Fibroblast of skin of scalp (primary cell): ENCODE measurements at regions not wholly inside any gene's neighbourhood (a gene's known extent, or its start where the extent isn't known, plus 50 kb on each side); places are given as distances from the start of the nearest gene placed in this dataset.

Experiments
- DNase-seq: peaks from one replicate; pipeline ENCODE4 v3.0.0-alpha.2; 2013

DNA sequence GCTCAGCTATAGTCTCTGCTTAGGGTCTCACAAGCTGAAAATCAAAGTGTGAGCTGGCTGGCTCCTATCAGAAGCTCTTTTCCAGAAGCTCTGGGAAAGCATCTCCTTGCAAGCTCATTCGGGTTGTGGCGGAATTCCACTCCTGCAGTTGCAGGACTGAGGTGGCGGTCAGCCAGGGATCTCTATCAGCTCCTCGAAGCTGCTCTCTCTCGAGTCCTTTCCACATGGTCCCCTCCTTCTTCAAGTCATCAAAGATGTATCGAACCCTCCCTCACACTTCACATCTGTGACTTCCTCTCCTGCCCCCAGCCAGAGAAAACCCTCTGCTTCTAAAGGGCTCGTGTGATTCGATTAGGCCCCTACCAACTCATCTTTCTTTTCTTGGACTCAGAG lies 141.7 kb downstream of the ZFP36L2 start:
- DNase-seq: peak; percentile 73

DNA sequence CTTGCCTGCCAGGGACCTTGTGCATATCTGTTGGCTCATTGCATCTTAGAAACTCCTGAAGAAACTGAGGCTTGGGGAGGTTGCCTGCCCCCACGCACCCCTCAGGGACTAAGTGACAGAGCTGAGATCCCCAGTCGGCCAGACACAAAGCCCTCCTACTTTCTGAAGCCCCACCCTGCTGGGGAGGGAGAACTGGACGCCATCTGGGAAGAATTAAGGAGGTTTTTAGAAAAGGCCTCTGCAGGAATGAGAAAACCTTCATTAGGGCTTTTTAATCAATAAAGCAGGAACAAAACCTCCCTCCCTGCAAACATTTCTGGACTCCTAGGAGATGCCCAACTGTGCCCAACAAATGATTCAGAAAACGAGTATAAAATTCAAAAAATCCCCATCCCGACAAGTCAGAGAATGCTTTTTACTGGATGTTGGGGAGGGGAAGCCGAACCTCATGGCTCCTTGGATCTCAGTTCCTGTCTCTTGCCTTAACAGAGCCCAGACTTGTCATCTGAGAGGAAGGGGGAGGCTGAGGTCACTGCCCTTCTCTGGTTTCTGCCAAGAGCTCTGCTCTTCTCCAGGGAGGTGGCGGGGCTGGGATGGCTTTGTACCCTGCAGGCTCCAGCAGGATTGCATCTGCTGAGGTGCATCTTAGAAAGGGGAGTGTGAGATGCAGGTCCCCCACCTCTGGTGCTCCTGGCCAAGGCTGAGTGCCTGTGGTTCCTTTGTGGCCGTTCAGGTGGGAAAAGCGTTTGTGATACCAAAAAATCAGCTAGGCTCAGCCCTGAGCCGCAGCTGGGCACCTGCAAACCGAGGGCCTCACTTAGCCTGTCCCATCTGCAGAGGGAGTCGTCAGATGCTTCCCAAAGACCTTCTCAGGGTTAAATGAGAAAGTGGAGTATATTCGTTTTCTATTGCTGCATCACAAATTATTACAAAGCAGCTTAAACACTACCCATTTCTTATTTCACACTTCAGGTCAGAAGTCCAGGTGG lies 142.4 kb downstream of the ZFP36L2 start:
- DNase-seq: peak; percentile 89

DNA sequence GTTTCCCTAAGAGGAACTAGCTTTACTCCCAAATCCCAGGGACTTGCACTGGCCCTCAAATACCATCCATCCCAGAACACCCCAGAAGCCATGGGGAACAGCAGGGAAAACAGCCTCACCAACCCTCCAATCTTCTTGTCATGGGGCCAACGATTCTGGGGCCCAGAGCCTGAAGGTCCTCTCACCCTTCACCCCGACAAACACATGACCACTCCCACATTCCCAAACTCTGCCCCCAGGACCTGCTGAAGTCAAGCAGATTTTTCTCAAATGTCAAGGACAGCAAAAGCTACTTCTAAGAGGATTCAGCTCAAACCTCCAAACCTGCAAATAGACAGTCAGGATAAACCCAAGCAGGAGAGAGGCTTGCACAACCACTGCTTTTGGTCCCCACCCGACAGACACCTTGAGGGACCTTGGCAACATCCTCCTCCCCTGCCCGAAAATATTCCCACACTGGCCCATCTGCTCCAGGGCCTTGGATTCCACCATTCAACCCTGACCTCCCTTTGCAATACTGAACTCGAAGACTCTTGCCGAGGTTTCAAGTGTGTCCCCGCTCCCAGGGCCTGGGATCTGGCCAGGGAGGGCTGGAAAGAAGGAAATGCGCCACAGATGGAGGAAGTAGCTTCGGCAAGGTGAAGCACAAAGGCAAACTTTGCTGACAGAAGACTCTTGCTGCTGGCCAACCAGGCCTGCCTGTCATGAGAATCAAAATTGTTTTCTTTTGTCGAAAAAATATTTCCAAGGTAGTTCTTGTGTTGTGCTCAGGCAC lies 143.3 kb downstream of the ZFP36L2 start:
- DNase-seq: no peak

DNA sequence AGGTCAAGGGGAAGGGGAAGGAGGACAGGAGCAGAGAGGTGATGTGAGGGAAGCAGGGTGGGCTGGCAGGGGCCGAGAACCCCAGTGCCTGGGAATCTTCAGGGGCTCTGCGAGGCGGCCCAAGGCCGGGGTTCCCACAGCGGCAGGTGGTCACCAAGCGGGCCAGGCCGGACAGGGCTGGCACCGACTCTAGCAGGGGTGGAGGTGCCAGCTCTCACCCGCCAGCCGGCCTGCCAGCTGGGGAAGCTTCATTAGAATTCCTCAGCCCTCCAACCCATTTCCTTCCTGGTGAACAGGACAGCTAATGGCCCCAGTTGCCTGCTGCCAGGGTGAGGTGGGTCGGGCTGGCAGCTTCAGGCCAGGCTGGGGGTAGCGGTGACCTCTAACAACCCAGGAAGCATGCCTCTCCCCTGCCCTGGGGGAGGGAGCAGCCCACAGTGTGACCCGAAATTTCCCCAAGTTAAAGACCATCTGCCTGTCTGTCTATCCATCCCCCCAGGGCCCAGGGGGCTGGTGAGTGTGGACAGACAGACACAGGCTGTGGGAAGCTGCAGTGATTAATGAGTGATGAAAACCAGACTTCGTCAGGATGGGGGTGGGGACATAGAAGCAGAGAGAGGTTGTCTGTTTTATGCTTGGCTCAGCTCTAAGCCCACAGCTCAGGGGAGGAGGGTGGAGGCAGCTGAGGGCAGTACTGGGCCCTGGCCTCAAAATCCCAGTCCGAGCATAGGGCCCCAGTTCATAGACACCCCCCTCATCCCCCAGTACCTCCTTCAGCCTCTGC lies 144.1 kb downstream of the ZFP36L2 start:
- DNase-seq: peak; percentile 95

DNA sequence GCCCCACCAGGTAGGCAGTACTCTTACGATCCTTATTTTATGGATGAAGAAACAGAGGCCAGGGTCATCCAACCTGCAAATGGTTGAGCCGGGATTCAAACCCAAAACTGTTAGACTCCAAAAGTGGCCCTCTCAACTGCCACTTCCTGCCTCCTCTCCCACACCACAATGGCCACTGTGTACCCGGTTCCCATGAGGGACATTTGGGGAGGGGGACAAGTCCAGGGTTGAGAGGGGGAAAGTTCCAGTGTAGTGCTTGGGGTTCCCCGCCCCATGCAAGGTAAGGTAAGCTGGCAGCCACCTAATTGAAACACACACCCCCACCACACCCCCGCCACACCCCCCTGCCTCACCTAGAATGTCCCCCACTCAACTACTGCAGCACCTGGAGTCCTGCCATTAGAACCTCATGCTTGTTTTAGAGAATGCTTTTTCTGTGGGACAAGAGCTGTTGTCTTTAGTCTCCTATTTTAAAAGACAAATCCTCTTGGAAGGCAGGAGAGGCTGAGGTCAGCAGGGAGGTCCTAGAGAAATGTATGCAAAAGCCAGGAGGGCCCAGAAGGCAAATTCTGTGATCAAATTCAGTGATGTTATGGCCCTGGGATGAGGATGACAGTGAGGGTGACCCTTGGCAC lies 145.2 kb downstream of the ZFP36L2 start:
- no peak for DNase-seq

DNA sequence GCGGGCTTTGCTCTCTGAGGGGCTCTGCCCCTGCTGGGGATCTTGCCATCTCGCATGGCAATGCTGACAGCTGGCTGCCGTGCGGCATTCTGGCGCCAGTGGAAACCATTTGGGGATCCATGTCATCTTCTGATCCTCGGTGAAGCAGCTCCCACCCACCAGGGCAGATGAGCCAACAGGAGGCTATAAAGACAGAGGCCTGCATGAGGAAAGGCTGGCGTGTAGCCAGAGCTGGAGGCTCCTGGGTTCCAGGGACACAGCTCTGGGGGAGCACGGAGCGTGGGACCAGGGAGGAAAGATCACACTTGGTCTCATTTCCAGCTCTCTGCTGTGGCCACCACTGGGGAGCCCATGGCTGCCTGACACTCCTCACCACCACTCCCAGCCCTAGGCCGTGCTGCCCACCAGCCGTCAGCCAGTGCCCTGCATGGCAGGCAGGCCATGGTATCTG lies 145.8 kb downstream of the ZFP36L2 start:
- DNase-seq: no peak

DNA sequence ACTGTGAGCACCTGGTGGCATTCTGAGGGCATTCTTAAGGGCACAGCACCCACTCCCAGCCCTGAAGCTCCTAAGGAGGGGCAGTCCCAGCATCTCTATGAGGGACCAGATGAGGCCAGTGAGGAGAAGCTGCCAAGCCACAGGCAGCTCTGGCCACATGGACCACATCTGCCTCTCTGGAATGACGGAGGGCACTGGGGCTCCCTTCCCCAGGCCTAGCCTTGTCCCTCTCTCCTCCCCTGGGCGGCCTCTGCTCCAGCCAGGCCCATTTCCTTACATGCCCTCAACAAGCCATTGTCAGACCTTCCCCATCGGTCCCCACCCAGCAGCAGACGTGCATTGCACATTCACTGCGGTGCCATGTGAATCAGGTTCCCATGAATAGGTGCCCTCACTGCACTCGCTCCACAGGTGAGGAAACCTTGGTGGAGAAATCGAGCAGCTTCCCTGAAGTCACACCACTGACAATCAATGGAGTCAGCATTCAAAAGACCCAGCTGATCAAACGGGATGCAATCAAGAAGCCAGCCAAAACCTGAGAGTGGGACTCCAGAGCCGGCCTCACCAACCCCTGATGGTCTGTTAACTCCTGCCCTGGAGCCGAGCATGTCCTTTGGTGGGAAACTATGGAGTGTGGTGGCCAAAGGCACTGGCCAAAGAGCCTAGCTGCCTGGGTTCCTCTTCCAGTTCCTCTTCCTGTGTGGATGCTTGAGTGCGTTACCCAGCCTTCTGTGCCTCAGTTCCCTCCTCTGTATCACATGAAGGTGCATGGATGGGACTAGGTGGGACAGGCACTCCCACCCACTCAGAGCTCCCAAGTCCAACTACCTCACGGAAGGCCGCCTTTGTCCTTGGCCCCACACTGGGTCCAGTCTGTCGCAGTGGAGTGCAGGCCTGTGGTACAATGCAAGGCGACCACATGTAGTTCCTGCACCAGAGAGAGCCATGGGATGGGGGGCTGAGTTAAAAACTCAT lies 147.3 kb downstream of the ZFP36L2 start:
- peak; percentile 37 for DNase-seq

DNA sequence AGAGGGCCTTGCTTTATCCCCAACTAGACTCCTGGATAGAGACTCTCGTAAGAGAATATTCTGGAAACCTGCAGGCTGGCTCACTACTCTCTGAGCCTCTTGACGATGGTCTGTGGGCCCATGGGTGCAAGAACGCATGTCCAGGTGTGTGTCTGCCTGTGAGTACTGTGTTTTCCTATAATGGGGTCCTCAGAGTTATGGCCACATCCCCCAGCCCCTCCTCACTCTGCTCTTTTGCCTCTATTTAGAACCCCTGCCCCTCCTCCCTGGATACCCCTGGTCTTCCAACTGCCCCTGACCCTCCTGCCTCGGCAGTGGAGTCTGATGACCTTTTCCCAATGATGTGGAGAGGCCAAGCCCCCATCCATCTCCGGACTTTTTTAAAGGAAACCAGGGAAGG lies 148.1 kb downstream of the ZFP36L2 start:
- DNase-seq: no peak

DNA sequence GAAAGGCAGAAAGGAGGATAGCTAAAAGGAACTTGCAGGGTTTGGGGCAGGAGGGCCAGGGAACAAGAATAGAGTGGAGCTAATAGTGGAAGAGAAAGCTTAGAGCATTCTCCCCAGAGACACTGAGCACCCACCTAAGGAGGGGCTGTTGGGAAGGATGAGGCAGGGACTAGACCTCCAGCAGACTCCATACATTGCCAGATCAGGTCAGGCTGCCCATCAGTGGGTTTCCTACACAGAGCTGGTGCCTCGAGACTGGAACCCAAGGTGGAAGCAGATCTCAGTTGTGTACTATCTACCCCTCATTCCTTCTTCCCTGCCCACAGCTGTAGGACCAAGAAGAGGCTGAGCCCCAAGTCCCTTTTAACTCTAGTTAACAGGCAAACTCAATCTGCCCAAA lies 148.5 kb downstream of the ZFP36L2 start:
- DNase-seq: no peak

DNA sequence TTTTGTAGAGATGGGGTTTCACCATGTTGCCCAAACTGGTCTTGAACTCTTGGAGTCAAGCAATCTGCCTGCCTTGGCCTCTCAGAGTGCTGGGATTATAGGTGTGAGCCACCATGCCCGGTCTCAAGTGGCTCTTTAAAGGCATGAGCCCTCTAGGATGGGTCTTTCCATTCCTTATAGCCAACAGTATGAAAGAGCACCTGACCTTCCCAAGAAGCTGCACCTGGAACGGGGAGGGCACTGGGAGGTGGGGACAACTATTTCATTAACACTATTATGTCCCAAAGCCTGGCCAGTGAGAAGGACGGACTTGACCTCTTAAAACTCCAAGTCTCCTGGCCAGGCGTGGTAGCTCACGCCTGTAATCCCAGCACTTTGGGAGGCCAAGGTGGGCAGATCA lies 149.7 kb downstream of the ZFP36L2 start:
- no peak for DNase-seq

DNA sequence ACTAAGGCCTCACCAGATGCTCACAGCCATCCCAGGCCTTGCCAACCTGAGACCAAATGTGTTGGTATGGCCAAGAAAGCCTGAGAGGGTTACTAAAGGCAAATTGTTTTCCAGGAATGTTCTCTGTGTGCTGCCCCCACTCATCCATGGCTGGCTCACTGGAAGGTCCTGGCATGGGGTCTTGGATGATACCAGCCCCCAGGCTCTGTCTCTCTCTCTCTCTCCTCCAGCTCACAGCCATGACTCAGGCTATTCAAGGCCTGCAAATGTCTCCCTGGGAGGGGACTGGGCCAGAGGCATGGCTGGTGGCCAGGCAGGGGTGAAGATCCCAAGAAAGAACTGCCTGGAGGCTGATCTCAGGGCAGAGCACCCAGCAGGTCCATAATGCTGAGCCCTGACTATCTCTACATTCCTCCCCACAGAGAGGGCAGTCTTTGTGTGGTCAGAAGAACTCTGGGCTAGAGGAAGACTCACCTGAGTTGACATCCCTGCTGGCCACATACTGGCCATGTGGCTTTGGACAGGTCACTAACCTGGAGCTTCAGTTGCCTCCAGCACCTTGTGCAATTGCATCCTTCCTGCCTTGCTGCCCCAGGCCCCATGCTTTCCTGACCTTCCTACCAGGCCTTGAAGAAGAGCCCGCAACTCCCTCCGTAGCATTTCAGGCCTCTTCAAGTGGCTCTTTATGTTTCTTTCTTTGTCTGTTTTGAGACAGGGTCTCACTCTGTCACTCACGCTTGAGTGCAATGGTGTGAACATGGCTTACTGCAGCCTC lies 150.4 kb downstream of the ZFP36L2 start:
- peak; percentile 96 for DNase-seq

DNA sequence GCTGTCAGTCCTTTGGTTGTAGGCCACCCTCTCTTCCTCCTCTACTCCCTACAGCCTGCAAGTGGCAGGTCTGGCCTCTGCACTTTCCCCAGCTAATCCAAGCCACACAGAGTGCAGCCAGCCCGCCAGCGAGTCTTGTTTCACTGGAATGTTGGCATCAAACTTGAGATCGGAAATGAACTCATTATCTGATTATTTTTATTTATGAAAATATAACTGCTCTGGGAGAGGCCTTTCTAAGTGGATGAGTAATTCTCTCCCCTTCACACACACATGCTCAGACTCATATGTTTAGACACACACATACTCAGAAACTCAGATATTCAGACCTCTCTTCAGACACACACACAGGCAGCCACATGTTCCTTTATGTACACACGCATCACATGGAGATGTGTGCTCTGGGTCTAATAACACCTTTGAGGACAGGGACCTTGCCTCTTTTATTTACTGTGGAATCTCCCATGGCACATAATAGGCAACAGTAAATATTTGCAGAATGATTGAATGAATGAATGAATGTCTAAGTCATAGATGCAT lies 151.3 kb downstream of the ZFP36L2 start:
- peak; percentile 98 for DNase-seq

DNA sequence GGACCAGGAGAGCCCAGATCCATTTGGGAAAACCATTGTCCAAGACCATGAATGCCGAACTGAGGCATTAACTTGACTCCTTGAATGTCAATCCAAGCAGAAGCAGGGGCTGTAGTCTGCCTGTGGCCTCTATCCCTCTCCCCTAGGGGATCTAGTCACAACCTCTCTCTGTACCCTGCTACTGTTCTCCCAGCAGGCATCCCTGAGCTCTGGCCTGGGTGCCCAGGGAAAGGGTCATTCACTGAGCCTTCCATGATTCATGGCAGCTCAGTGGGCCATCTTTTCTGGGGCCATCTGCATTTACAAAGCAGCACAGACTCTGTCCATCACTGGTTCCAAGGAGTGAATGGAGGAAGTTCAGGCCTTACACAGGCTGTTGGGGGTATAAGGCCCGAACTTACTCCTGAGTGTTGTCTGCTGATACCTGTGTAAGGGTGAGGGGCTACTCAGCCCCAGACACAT lies 151.8 kb downstream of the ZFP36L2 start:
- DNase-seq: no peak

DNA sequence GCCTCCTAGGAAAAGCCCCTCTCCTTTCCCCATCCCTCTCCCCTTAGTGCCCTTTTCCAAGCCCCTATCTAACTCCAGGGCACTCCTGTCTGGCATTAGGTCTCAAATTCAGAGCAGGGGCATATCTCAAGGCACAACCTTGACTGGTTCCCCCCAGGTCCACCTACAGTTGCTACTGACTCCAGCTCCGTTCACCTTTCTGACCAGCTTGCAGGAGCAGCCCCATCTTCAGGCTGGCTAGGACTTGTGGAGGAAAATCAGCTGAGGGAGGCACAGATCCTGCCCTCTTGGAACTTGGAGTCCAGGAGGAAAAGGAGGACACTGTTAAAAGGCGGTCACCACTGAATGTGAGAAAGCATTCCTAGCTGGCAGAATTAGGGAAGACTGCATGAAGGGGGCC lies 152.4 kb downstream of the ZFP36L2 start:
- no peak for DNase-seq

DNA sequence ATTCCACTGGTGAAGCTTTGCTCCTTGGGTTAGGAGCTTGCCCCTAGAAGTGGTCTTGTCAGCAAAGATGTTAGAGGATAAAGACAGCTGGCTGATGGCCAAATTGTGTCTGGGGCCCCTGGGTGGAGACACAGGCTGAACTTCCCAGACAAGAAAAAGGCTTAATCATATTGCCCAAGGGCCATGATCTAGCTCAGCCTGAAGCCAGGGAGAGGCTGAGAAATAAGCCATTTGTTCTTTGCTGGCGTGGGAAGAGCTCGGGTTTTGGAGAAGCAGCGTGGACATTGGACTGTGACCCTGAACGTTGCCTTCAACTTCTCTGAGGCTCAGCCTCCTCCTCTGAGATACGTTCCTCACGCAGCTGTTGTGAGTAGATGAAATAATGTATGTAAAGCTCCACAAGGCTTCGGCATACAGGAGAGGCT lies 153.0 kb downstream of the ZFP36L2 start:
- peak; percentile 86 for DNase-seq

DNA sequence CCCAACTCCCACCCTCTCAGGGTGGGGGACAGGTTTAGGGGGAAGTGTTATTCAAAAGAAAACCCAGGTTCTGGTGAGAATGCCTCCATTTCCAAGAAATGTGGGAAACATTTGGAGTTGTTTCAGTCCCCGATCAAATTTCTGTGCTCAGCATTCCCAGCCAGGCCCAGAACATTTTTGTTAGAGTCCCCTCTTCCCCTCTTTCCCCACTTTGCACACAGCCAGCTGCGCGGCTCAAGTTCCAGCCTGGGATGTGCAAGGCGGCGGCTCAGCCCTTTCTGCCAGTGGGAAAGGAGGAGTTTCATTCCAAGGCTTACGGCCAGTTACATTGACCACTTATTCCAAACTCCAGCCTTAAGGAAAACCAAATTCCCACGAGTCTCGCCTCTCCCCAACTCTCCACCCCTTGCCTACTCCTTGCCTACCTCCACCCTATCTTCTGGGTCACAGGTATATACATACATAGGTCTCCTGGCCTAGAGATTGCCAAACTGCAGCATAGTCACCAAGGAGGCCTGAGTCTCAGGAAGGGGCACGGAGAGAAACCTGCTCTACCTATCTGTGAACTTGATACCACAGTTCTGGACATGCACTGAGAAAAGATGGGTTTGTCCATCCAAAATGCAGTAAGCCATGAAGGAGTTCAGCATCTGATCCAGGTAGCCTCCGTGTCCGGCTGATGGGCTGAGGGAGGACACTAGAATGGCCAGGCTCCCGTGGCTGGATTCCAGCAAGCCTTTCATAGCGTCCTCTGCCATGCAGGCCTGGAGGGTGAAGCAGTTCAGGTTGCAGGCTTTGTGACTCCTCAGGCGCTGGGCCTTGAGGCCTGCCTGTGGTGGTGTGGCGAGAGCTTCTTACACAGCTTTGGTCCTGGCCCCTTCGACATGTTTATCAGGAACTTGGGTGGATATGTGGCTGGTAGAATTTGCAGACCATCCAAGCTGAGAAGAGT lies 154.5 kb downstream of the ZFP36L2 start:
- DNase-seq: peak; percentile 64

DNA sequence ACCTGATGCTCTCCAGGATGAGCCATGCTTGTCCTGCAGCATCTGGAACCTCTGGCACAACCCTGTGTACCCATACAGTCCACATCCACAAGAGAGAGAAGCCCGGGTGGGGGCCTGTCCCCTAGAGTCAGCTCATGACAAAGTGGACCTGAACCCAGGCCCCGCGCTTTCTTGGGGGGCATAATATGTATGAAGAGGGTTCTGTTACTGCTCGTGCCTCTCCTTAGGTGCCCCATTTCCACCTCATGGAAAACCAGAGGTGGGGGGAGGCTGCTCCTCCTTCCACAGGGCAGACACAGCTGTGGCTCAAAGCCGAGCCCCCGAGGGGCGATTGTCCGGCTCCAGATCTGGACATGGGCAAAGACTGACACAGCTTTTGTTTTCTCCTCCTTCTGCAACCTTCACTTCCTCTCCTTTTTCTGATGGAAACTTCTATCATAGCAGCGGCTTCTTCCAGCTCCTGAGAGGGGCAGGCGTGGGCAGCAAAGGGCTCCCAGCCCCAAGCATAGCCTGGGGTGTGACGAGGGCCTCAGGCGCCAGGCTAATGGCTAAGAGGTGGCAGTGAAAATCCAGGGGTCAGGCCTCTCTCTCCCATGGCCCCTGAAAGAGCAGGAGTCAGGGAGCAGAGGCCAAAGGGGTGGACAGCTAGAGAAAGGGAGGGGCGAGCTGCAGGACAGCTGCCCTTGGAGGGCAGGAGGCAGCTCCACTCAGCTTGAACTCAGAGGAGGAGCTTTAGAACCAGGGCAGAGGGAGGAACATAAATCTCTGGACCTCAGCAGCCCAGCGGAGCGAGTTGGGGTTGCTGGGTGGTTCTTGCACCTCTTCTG lies 155.5 kb downstream of the ZFP36L2 start:
- DNase-seq: no peak

DNA sequence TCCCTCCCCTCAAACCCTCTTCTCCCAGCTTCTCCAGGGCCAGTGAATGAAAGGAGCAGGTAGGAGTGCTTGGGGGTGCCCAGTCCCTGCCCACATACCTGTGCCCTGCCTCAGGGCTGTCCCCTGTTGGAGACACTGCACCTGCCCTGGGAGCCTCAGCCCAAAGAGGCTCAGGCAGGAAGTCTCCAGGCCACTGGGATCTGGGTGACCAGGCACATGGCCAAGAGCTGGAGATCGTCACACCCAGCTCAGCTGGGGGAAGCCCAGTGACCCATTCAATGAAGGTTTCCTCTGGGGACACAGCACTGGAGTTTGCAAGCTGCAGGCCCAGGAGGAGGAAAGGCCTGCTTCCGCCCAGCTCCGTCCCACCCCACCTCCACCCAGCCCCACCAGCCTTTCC lies 156.4 kb downstream of the ZFP36L2 start:
- no peak for DNase-seq
